Glutamatergic neuron (in vitro differentiated cells): ENCODE measurements at regions not wholly inside any gene's neighbourhood (a gene's known extent, or its start where the extent isn't known, plus 50 kb on each side); places are given as distances from the start of the nearest gene placed in this dataset.

Experiments
- DNase-seq: peaks from one replicate; pipeline ENCODE4 v3.0.0; 2022
- H3K27ac Mint-ChIP-seq: one replicate; pipeline ENCODE4 v1.8.0; 2020; ENCODE audit warnings: mild to moderate bottlenecking, mixed read lengths, inconsistent platforms; ENCODE audit not compliant: unreplicated experiment
- H3K27me3 Mint-ChIP-seq: one replicate; pipeline ENCODE4 v1.8.0; 2020; ENCODE audit warnings: mild to moderate bottlenecking, moderate library complexity, mixed read lengths, inconsistent platforms; ENCODE audit not compliant: unreplicated experiment
- H3K36me3 Mint-ChIP-seq: one replicate; pipeline ENCODE4 v1.8.0; 2020; ENCODE audit warnings: mild to moderate bottlenecking, mixed read lengths, inconsistent platforms; ENCODE audit not compliant: unreplicated experiment
- H3K4me1 Mint-ChIP-seq: one replicate; pipeline ENCODE4 v1.8.0; 2020; ENCODE audit warnings: mild to moderate bottlenecking, low read depth, mixed read lengths, inconsistent platforms; ENCODE audit not compliant: unreplicated experiment
- H3K4me3 Mint-ChIP-seq: one replicate; pipeline ENCODE4 v1.8.0; 2020; ENCODE audit warnings: mild to moderate bottlenecking, mixed read lengths, inconsistent platforms; ENCODE audit not compliant: unreplicated experiment
- H3K9me3 Mint-ChIP-seq: one replicate; pipeline ENCODE4 v1.8.0; 2020; ENCODE audit warnings: mild to moderate bottlenecking, moderate library complexity, mixed read lengths, inconsistent platforms; ENCODE audit not compliant: unreplicated experiment
- CTCF ChIP-seq: fragments of 200-600 bp; sonication (generic); IDR thresholded peaks from one replicate; pipeline ENCODE4 v1.5.0; 2021; ENCODE audit not compliant: partially characterized antibody, unreplicated experiment

GRCh38 chr3:6605227-6605626 lies 255.7 kb upstream of the GRM7 start:
- no peaks in the 10 kb centered on the region for H3K36me3 Mint-ChIP-seq
- H3K9me3 Mint-ChIP-seq, result no peaks in the 10 kb centered on the region
- H3K27ac Mint-ChIP-seq, result no peak overlapping the region
- no peak for TF ChIP-seq CTCF
- no peaks in the 10 kb centered on the region for H3K27me3 Mint-ChIP-seq
- H3K4me1 Mint-ChIP-seq, result no peaks in the 10 kb centered on the region
- no peak for DNase-seq
- H3K4me3 Mint-ChIP-seq, result no peak overlapping the region

DNA sequence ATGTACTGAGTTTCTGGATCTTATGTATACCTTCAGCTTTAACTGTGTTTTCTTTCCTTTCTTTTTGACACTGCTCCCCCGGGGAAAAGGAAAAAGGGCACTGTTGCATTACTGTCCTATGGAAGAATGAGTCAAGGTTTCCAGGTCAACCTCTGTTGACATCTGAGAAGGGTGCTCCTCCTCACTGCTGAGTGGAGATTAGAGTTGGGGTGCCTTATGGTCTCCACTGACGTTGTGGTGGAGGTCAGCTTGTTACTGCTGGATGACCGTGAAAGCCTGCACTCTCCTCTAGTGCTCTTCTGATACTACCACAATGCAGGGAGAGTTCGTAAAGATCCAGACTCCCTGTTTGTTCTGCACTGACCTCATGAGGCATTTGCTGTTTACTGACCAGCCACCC lies 252.1 kb upstream of the GRM7 start:
- H3K27ac Mint-ChIP-seq, result no peak overlapping the region
- DNase-seq, result no peak
- H3K36me3 Mint-ChIP-seq, result no peaks in the 10 kb centered on the region
- no peaks in the 10 kb centered on the region for H3K27me3 Mint-ChIP-seq
- no peak for TF ChIP-seq CTCF
- H3K4me3 Mint-ChIP-seq, result no peak overlapping the region
- no peaks in the 10 kb centered on the region for H3K4me1 Mint-ChIP-seq
- no peaks in the 10 kb centered on the region for H3K9me3 Mint-ChIP-seq

GRCh38 chr3:6612034-6612616 lies 248.8 kb upstream of the GRM7 start:
- Mint-ChIP-seq H3K27me3 (no peaks in the 10 kb centered on the region), H3K9me3 (no peaks in the 10 kb centered on the region), H3K36me3 (no peaks in the 10 kb centered on the region), H3K4me1 (no peaks in the 10 kb centered on the region), H3K27ac (no peak overlapping the region), H3K4me3 (no peak overlapping the region)
- TF ChIP-seq CTCF, result no peak
- no peak for DNase-seq

DNA sequence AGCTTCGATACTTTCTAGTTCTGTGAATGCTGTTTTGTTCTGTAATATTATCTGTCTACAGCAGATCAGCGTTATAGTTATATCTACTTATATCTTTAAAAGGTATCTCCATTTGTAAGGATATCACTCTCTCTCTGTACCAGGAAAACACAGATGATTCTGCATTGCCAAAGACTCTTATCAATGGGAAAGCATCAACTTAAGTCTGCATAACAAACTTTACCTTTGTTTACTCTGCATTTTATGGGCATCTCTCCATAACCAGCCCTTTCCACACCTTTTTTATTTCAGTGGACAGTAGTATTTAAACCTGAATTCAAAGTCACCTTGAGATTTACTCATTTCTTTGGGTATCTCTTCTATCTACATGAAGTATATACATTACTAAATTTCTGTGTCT lies 238.7 kb upstream of the GRM7 start:
- Mint-ChIP-seq H3K9me3 (no peaks in the 10 kb centered on the region), H3K36me3 (no peaks in the 10 kb centered on the region), H3K27ac (no peak overlapping the region), H3K4me1 (no peaks in the 10 kb centered on the region), H3K27me3 (no peaks in the 10 kb centered on the region), H3K4me3 (no peak overlapping the region)
- DNase-seq, result no peak
- TF ChIP-seq CTCF, result no peak

GRCh38 chr3:6622712-6623111 lies 238.2 kb upstream of the GRM7 start:
- no peak for TF ChIP-seq CTCF

More at GRCh38 chr3:6622712-6623111, 238.2 kb upstream of the GRM7 start:
- DNase-seq, result no peak
- H3K4me3 Mint-ChIP-seq, result no peak overlapping the region
- no peaks in the 10 kb centered on the region for H3K4me1 Mint-ChIP-seq
- H3K27ac Mint-ChIP-seq, result no peak overlapping the region
- no peaks in the 10 kb centered on the region for H3K27me3 Mint-ChIP-seq
- no peaks in the 10 kb centered on the region for H3K36me3 Mint-ChIP-seq
- H3K9me3 Mint-ChIP-seq, result no peaks in the 10 kb centered on the region
